Activated T-helper 17 cell treated with anti-CD3 and anti-CD28 coated beads, Interleukin-2, amount 50 U/mL, for 72 hours (primary cell): ENCODE measurements at regions not wholly inside any gene's neighbourhood (a gene's known extent, or its start where the extent isn't known, plus 50 kb on each side); places are given as distances from the start of the nearest gene placed in this dataset.
"Not testable (repeated sequence)": the region's sequence is repeated elsewhere in the genome, so short reads cannot be mapped to it uniquely, and the experiment has no call there.

Experiments
- ATAC-seq: fragments of 150-1000 bp; cut with Tn5 transposase; replicated peaks from 2 replicates; pipeline ENCODE4 v1.10.0; 2021; ENCODE audit warnings: mild to moderate bottlenecking, moderate library complexity
- H3K27ac Mint-ChIP-seq: one replicate; pipeline ENCODE4 v1.8.0; 2022; ENCODE audit warnings: mixed read lengths
- H3K27me3 Mint-ChIP-seq: one replicate; pipeline ENCODE4 v1.8.0; 2022; ENCODE audit warnings: mixed read lengths
- H3K36me3 Mint-ChIP-seq: one replicate; pipeline ENCODE4 v1.8.0; 2022; ENCODE audit warnings: low read depth, mild to moderate bottlenecking, mixed read lengths
- H3K4me1 Mint-ChIP-seq: one replicate; pipeline ENCODE4 v1.8.0; 2022; ENCODE audit warnings: mixed read lengths
- H3K4me3 Mint-ChIP-seq: one replicate; pipeline ENCODE4 v1.8.0; 2022; ENCODE audit warnings: mild to moderate bottlenecking, mixed read lengths
- H3K9me3 Mint-ChIP-seq: one replicate; pipeline ENCODE4 v1.8.0; 2022; ENCODE audit warnings: mixed read lengths

GRCh38 chr5:92963800-92964199 lies 617.2 kb downstream of the NR2F1-AS1 start:
- Mint-ChIP-seq H3K9me3 (peaks cover 3% of the 10 kb centered on the region), H3K27me3 (no peaks in the 10 kb centered on the region), H3K36me3 (no peaks in the 10 kb centered on the region), H3K4me3 (no peak overlapping the region), H3K4me1 (no peaks in the 10 kb centered on the region), H3K27ac (no peak overlapping the region)
- no peak for ATAC-seq

- H3K4me1 Mint-ChIP-seq, result no peaks in the 10 kb centered on the region
- peaks cover 5% of the 10 kb centered on the region for H3K9me3 Mint-ChIP-seq
- ATAC-seq, result no peak
- no peak overlapping the region for H3K27ac Mint-ChIP-seq
- H3K4me3 Mint-ChIP-seq, result no peak overlapping the region
- H3K36me3 Mint-ChIP-seq, result no peaks in the 10 kb centered on the region
- H3K27me3 Mint-ChIP-seq, result no peaks in the 10 kb centered on the region
These were observed 618.3 kb downstream of the NR2F1-AS1 start for GRCh38 chr5:92962752-92963151.

- no peak for ATAC-seq
- Mint-ChIP-seq H3K4me3 (no peak overlapping the region), H3K36me3 (no peaks in the 10 kb centered on the region), H3K4me1 (no peaks in the 10 kb centered on the region), H3K9me3 (peaks cover 25% of the 10 kb centered on the region), H3K27me3 (no peaks in the 10 kb centered on the region), H3K27ac (no peak overlapping the region)
These were observed 624.1 kb downstream of the NR2F1-AS1 start for GRCh38 chr5:92956886-92957285.

GRCh38 chr5:92952243-92952642 lies 628.8 kb downstream of the NR2F1-AS1 start:
- Mint-ChIP-seq H3K27me3 (no peaks in the 10 kb centered on the region), H3K4me3 (no peak overlapping the region), H3K36me3 (no peaks in the 10 kb centered on the region), H3K27ac (no peak overlapping the region), H3K9me3 (peaks cover 33% of the 10 kb centered on the region), H3K4me1 (no peaks in the 10 kb centered on the region)
- ATAC-seq, result no peak

- Mint-ChIP-seq H3K36me3 (no peaks in the 10 kb centered on the region), H3K4me3 (no peak overlapping the region), H3K4me1 (no peaks in the 10 kb centered on the region), H3K9me3 (peaks cover 33% of the 10 kb centered on the region), H3K27me3 (no peaks in the 10 kb centered on the region), H3K27ac (no peak overlapping the region)
- no peak for ATAC-seq
These were observed 629.3 kb downstream of the NR2F1-AS1 start for GRCh38 chr5:92951746-92952145.

GRCh38 chr5:92946546-92946945 lies 634.5 kb downstream of the NR2F1-AS1 start:
- Mint-ChIP-seq H3K27ac (no peak overlapping the region), H3K4me1 (no peaks in the 10 kb centered on the region), H3K4me3 (no peak overlapping the region), H3K36me3 (no peaks in the 10 kb centered on the region), H3K9me3 (peaks cover 11% of the 10 kb centered on the region), H3K27me3 (no peaks in the 10 kb centered on the region)
- ATAC-seq, result no peak

- no peak for ATAC-seq
- H3K4me1 Mint-ChIP-seq, result no peaks in the 10 kb centered on the region
- no peak overlapping the region for H3K27ac Mint-ChIP-seq
- H3K36me3 Mint-ChIP-seq, result no peaks in the 10 kb centered on the region
- no peaks in the 10 kb centered on the region for H3K27me3 Mint-ChIP-seq
- H3K4me3 Mint-ChIP-seq, result no peak overlapping the region
- peaks cover 8% of the 10 kb centered on the region for H3K9me3 Mint-ChIP-seq
These were observed 635.4 kb downstream of the NR2F1-AS1 start for GRCh38 chr5:92945605-92946097.

- Mint-ChIP-seq H3K27ac (no peak overlapping the region), H3K27me3 (no peaks in the 10 kb centered on the region), H3K36me3 (no peaks in the 10 kb centered on the region), H3K4me1 (no peaks in the 10 kb centered on the region), H3K9me3 (peaks cover 5% of the 10 kb centered on the region), H3K4me3 (no peak overlapping the region)
- ATAC-seq, result no peak
These were observed 636.0 kb downstream of the NR2F1-AS1 start for GRCh38 chr5:92944903-92945604.

GRCh38 chr5:92944337-92944736 lies 636.7 kb downstream of the NR2F1-AS1 start:
- Mint-ChIP-seq H3K27me3 (no peaks in the 10 kb centered on the region), H3K27ac (no peak overlapping the region), H3K9me3 (peaks cover 3% of the 10 kb centered on the region), H3K4me1 (no peaks in the 10 kb centered on the region), H3K4me3 (no peak overlapping the region), H3K36me3 (no peaks in the 10 kb centered on the region)
- ATAC-seq, result no peak

GRCh38 chr5:92942762-92943161 lies 638.3 kb downstream of the NR2F1-AS1 start:
- no peak for ATAC-seq
- no peaks in the 10 kb centered on the region for H3K36me3 Mint-ChIP-seq
- no peak overlapping the region for H3K27ac Mint-ChIP-seq
- no peaks in the 10 kb centered on the region for H3K4me1 Mint-ChIP-seq
- H3K27me3 Mint-ChIP-seq, result no peaks in the 10 kb centered on the region
- no peak overlapping the region for H3K4me3 Mint-ChIP-seq
- peaks cover 3% of the 10 kb centered on the region for H3K9me3 Mint-ChIP-seq

GRCh38 chr5:92941806-92942205 lies 639.2 kb downstream of the NR2F1-AS1 start:
- Mint-ChIP-seq H3K27me3 (no peaks in the 10 kb centered on the region), H3K36me3 (no peaks in the 10 kb centered on the region), H3K27ac (no peak overlapping the region), H3K4me3 (no peak overlapping the region), H3K4me1 (no peaks in the 10 kb centered on the region), H3K9me3 (no peaks in the 10 kb centered on the region)
- no peak for ATAC-seq

- H3K36me3 Mint-ChIP-seq, result no peaks in the 10 kb centered on the region
- H3K9me3 Mint-ChIP-seq, result no peaks in the 10 kb centered on the region
- no peaks in the 10 kb centered on the region for H3K4me1 Mint-ChIP-seq
- no peak overlapping the region for H3K27ac Mint-ChIP-seq
- H3K27me3 Mint-ChIP-seq, result no peaks in the 10 kb centered on the region
- no peak for ATAC-seq
- no peak overlapping the region for H3K4me3 Mint-ChIP-seq
These were observed 641.6 kb downstream of the NR2F1-AS1 start for GRCh38 chr5:92939428-92939827.

- H3K27ac Mint-ChIP-seq, H3K4me1 Mint-ChIP-seq, H3K36me3 Mint-ChIP-seq: not testable (repeated sequence)
These were observed 643.6 kb downstream of the NR2F1-AS1 start for GRCh38 chr5:92937396-92937795.

GRCh38 chr5:92930057-92930456 lies 651.0 kb downstream of the NR2F1-AS1 start:
- no peak for ATAC-seq

More at GRCh38 chr5:92937396-92937795, 643.6 kb downstream of the NR2F1-AS1 start:
- not testable (repeated sequence) for ATAC-seq, H3K4me3 Mint-ChIP-seq, H3K27me3 Mint-ChIP-seq, H3K9me3 Mint-ChIP-seq

GRCh38 chr5:92927291-92927778 lies 653.7 kb downstream of the NR2F1-AS1 start:
- no peak for ATAC-seq
- H3K27me3 Mint-ChIP-seq, result no peaks in the 10 kb centered on the region
- H3K4me3 Mint-ChIP-seq, result no peak overlapping the region

More at GRCh38 chr5:92930057-92930456, 651.0 kb downstream of the NR2F1-AS1 start:
- Mint-ChIP-seq H3K36me3 (no peaks in the 10 kb centered on the region), H3K9me3 (peaks cover 7% of the 10 kb centered on the region), H3K27me3 (no peaks in the 10 kb centered on the region), H3K4me1 (no peaks in the 10 kb centered on the region), H3K4me3 (no peak overlapping the region), H3K27ac (no peak overlapping the region)

More at GRCh38 chr5:92927291-92927778, 653.7 kb downstream of the NR2F1-AS1 start:
- Mint-ChIP-seq H3K27ac (no peak overlapping the region), H3K36me3 (no peaks in the 10 kb centered on the region), H3K4me1 (no peaks in the 10 kb centered on the region), H3K9me3 (peaks cover 7% of the 10 kb centered on the region)
